ENCODE measurements at regions not wholly inside any gene's neighbourhood (a gene's known extent, or its start where the extent isn't known, plus 50 kb on each side); places are given as distances from the start of the nearest gene placed in this dataset.
"Not testable (repeated sequence)": the region's sequence is repeated elsewhere in the genome, so short reads cannot be mapped to it uniquely, and the experiment has no call there.

DNA sequence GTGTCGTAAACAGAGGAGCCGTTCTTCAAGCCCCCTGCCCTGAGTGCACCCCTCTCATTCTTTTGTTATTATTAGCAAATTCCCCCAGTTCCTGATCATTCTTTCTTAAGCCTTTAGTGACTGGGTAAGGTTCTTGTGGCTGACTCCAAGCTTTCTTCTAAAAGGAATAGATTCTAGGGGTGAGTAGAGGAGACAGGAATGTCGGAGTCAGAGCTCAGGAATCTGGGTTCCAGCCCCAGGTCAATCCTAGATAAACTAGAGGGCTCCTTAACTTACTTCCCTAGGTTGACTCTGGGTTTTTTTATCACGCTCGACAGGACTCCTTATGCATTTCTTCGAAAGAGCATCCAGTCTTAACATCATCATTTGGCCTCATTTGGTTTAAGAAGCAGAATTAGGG, 2695.2 kb upstream of the TPTE start:
- not testable (repeated sequence) for TF ChIP-seq EP300, POLR2A (IDR thresholded peaks at IDR 0.05)
- TF ChIP-seq, protein P1, sequence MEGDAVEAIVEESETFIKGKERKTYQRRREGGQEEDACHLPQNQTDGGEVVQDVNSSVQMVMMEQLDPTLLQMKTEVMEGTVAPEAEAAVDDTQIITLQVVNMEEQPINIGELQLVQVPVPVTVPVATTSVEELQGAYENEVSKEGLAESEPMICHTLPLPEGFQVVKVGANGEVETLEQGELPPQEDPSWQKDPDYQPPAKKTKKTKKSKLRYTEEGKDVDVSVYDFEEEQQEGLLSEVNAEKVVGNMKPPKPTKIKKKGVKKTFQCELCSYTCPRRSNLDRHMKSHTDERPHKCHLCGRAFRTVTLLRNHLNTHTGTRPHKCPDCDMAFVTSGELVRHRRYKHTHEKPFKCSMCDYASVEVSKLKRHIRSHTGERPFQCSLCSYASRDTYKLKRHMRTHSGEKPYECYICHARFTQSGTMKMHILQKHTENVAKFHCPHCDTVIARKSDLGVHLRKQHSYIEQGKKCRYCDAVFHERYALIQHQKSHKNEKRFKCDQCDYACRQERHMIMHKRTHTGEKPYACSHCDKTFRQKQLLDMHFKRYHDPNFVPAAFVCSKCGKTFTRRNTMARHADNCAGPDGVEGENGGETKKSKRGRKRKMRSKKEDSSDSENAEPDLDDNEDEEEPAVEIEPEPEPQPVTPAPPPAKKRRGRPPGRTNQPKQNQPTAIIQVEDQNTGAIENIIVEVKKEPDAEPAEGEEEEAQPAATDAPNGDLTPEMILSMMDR (IDR thresholded peaks at IDR 0.05): not testable (repeated sequence)
